ENCODE measurements at regions not wholly inside any gene's neighbourhood (a gene's known extent, or its start where the extent isn't known, plus 50 kb on each side); places are given as distances from the start of the nearest gene placed in this dataset.
"Not testable (repeated sequence)": the region's sequence is repeated elsewhere in the genome, so short reads cannot be mapped to it uniquely, and the experiment has no call there.

DNA sequence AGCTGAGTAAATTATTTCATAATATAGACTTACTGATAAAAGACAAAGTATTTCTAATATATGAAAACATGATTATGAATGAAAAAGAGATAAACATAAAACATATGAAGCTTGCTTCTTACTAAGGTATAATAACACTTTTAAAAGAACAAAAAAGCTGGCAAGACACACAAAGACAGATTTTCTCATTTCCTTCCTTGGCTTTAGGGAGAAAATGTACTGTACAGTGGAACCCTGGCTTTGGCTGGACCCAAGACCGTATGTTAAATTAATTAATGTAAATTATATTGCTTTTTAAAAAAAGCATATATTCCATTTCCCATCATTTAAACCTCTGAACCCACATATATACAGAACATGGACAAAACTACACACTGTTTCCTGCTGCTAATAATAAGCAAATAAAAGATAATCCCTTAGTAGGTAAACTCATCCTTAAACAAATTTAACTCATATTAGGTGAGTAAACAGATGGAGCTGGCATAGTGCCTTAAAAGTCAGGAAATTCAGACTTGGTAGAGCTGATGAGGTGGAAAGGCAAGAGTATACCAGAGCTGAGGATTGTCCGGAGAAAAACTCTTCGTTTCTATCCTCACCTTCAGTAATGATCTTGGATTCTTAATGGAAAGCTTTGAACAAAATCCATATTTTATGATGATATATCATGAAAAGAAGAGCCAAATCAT is 1016.4 kb upstream of the KCND2 start (continued):
- TF ChIP-seq, protein P1, sequence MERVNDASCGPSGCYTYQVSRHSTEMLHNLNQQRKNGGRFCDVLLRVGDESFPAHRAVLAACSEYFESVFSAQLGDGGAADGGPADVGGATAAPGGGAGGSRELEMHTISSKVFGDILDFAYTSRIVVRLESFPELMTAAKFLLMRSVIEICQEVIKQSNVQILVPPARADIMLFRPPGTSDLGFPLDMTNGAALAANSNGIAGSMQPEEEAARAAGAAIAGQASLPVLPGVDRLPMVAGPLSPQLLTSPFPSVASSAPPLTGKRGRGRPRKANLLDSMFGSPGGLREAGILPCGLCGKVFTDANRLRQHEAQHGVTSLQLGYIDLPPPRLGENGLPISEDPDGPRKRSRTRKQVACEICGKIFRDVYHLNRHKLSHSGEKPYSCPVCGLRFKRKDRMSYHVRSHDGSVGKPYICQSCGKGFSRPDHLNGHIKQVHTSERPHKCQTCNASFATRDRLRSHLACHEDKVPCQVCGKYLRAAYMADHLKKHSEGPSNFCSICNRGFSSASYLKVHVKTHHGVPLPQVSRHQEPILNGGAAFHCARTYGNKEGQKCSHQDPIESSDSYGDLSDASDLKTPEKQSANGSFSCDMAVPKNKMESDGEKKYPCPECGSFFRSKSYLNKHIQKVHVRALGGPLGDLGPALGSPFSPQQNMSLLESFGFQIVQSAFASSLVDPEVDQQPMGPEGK (CRISPR knock-in tag; IDR thresholded peaks at IDR 0.05; ENCODE audit: borderline replicate concordance): no peak
- TF ChIP-seq BACH2 (CRISPR knock-in tag; IDR thresholded peaks at IDR 0.05; ENCODE audit: borderline replicate concordance) (no peak), ZC3H10 (CRISPR knock-in tag; IDR thresholded peaks at IDR 0.05) (no peak), ISL1 (CRISPR knock-in tag; IDR thresholded peaks at IDR 0.05) (no peak), TOX (CRISPR knock-in tag; IDR thresholded peaks at IDR 0.05; ENCODE audit: borderline replicate concordance) (no peak)

DNA sequence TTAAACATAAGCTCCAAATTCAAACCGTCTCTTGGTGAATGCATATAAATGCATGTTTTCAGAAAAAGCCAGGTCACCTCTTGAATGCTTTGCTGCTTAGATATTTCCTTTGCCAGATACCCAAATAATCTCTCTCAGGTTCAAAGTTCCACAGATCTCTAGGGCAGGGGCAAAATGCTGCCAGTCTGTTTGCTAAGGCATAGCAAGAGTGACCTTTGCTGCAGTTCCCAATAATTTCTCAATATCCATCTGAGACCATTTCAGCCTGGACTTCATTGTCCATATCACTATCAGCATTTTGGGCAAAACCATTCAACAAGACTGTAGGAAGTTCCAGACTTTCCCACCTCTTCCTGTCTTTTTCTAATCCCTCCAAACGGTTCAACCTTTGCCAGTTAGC is 1006.2 kb upstream of the KCND2 start:
- not testable (repeated sequence) for ATAC-seq

DNA sequence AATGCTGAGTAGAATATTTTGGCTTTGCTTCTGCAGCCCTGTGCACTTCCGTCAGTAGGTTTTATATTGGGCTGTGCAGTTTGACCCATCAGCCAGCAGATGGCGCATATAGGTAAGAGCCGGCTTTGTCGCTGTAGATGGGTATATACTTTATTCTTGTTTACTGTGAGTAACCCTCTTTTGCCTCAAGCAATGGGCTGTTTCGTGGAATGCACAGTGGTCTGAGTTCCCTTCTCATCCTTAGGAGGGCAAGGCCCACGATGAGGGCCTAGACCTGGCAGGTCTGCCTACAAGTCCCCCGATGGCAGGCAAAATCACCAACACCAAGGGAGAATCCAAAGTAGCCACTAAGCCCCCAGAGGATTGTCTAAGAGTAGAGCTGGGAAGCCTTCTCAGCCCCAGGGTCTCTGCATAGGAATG is 1002.9 kb upstream of the KCND2 start:
- TF ChIP-seq, protein P2, sequence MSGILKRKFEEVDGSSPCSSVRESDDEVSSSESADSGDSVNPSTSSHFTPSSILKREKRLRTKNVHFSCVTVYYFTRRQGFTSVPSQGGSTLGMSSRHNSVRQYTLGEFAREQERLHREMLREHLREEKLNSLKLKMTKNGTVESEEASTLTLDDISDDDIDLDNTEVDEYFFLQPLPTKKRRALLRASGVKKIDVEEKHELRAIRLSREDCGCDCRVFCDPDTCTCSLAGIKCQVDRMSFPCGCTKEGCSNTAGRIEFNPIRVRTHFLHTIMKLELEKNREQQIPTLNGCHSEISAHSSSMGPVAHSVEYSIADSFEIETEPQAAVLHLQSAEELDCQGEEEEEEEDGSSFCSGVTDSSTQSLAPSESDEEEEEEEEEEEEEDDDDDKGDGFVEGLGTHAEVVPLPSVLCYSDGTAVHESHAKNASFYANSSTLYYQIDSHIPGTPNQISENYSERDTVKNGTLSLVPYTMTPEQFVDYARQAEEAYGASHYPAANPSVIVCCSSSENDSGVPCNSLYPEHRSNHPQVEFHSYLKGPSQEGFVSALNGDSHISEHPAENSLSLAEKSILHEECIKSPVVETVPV (CRISPR knock-in tag; IDR thresholded peaks at IDR 0.05): no peak
- no peak for TF ChIP-seq TCF4 (CRISPR knock-in tag; IDR thresholded peaks at IDR 0.05; ENCODE audit: borderline replicate concordance)
- TF ChIP-seq ZNF70 (CRISPR knock-in tag; IDR thresholded peaks at IDR 0.05): no peak

DNA sequence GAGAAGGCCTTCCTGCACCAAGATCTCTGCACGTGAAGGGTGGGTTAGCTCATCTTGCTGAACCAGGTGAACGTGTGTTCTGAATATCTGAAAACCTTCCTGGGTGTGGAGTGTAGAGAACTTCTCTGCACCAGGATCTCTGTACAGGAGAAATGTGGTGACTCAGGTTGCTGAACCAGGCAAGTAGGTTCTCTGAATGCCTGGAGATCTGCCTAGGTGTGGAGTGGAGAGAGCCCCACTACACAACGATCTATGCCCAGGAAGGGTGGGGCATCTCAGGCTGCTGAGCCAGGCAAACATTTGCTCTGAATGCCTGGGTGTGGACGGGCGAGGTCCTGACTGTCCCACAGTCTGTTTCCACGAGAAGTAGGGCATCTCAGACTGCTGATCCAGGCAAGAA is 1002.3 kb upstream of the KCND2 start:
- TF ChIP-seq, protein P3, sequence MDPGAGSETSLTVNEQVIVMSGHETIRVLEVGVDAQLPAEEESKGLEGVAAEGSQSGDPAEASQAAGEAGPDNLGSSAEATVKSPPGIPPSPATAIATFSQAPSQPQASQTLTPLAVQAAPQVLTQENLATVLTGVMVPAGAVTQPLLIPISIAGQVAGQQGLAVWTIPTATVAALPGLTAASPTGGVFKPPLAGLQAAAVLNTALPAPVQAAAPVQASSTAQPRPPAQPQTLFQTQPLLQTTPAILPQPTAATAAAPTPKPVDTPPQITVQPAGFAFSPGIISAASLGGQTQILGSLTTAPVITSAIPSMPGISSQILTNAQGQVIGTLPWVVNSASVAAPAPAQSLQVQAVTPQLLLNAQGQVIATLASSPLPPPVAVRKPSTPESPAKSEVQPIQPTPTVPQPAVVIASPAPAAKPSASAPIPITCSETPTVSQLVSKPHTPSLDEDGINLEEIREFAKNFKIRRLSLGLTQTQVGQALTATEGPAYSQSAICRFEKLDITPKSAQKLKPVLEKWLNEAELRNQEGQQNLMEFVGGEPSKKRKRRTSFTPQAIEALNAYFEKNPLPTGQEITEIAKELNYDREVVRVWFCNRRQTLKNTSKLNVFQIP (CRISPR knock-in tag; IDR thresholded peaks at IDR 0.05; ENCODE audit: borderline replicate concordance, low read depth): no peak
- TF ChIP-seq ZC3H10 (CRISPR knock-in tag; IDR thresholded peaks at IDR 0.05): no peak
- no peak for TF ChIP-seq CSDC2 (CRISPR knock-in tag; IDR thresholded peaks at IDR 0.05)
- TF ChIP-seq TCF4 (CRISPR knock-in tag; IDR thresholded peaks at IDR 0.05; ENCODE audit: borderline replicate concordance): no peak

More for the DNA sequence above, 1002.9 kb upstream of the KCND2 start:
- peak; percentile 99 for ATAC-seq

DNA sequence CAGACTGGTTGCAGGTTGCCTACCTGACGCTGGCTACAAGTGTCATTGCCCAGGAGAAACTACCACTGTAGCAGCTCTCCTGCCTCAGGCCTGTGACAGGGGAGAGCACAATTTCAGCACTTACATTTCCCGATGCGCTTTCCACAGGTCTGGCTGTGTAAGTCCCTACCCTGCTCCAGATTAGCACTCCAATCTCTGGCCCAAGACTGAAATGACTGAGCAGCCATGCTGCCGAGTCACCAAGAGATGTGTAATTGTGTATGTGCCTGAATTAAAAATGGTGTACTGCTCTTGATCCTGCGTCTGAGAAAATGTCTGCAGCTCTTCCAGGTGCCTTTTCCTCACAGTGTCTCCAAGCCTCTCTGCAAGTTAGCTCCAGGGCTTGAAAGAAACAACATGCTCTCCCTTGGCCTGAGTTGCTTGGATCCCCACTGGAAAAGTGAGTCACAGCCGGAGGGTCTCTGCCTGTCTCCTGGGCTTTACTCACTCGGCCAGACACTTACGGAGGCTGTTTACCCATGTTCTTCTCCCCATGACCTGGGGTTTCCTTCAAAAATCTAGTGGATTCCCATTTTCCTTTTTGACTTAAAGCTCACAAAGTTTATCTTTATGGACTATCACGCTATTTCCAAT is 1001.7 kb upstream of the KCND2 start:
- TF ChIP-seq SNAI2 (CRISPR knock-in tag; IDR thresholded peaks at IDR 0.05): no peak
- no peak for TF ChIP-seq TOX (CRISPR knock-in tag; IDR thresholded peaks at IDR 0.05; ENCODE audit: borderline replicate concordance)
- TF ChIP-seq ARNTL (CRISPR knock-in tag; IDR thresholded peaks at IDR 0.05; ENCODE audit: borderline replicate concordance, low read depth): no peak
- no peak for TF ChIP-seq RARB (CRISPR knock-in tag; IDR thresholded peaks at IDR 0.05)
- TF ChIP-seq, protein P4, sequence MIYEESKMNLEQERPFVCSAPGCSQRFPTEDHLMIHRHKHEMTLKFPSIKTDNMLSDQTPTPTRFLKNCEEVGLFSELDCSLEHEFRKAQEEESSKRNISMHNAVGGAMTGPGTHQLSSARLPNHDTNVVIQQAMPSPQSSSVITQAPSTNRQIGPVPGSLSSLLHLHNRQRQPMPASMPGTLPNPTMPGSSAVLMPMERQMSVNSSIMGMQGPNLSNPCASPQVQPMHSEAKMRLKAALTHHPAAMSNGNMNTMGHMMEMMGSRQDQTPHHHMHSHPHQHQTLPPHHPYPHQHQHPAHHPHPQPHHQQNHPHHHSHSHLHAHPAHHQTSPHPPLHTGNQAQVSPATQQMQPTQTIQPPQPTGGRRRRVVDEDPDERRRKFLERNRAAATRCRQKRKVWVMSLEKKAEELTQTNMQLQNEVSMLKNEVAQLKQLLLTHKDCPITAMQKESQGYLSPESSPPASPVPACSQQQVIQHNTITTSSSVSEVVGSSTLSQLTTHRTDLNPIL (CRISPR knock-in tag; IDR thresholded peaks at IDR 0.05; ENCODE audit: low read depth): no peak
- no peak for TF ChIP-seq ISL1 (CRISPR knock-in tag; IDR thresholded peaks at IDR 0.05)
- no peak for TF ChIP-seq ZNF8 (CRISPR knock-in tag; IDR thresholded peaks at IDR 0.05)
- TF ChIP-seq, protein P5, sequence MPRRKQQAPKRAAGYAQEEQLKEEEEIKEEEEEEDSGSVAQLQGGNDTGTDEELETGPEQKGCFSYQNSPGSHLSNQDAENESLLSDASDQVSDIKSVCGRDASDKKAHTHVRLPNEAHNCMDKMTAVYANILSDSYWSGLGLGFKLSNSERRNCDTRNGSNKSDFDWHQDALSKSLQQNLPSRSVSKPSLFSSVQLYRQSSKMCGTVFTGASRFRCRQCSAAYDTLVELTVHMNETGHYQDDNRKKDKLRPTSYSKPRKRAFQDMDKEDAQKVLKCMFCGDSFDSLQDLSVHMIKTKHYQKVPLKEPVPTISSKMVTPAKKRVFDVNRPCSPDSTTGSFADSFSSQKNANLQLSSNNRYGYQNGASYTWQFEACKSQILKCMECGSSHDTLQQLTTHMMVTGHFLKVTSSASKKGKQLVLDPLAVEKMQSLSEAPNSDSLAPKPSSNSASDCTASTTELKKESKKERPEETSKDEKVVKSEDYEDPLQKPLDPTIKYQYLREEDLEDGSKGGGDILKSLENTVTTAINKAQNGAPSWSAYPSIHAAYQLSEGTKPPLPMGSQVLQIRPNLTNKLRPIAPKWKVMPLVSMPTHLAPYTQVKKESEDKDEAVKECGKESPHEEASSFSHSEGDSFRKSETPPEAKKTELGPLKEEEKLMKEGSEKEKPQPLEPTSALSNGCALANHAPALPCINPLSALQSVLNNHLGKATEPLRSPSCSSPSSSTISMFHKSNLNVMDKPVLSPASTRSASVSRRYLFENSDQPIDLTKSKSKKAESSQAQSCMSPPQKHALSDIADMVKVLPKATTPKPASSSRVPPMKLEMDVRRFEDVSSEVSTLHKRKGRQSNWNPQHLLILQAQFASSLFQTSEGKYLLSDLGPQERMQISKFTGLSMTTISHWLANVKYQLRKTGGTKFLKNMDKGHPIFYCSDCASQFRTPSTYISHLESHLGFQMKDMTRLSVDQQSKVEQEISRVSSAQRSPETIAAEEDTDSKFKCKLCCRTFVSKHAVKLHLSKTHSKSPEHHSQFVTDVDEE (CRISPR knock-in tag; IDR thresholded peaks at IDR 0.05): no peak
- no peak for ATAC-seq

More for the DNA sequence above, 1002.3 kb upstream of the KCND2 start:
- ATAC-seq: no peak

Data from SK-N-SH treated with all-trans-retinoic acid at 6 μM for 48 hours (cell line).